Endothelial cell of umbilical vein (primary cell): ENCODE measurements at regions not wholly inside any gene's neighbourhood (a gene's known extent, or its start where the extent isn't known, plus 50 kb on each side); places are given as distances from the start of the nearest gene placed in this dataset.

Source experiments
- BruUV-seq: library from RNA; stranded (reverse); fragments of 400-500 nt; replicated peaks from 2 replicates; lab custom pipeline; 2021; lab: Mats Ljungman, UMichigan
- CTCF ChIA-PET: fragments of 300-600, 350-600 bp; sonication (Branson Sonifier 250); formaldehyde crosslinking; loops from one replicate; lab custom pipeline; 2021; ENCODE audit warnings: antibody characterized with exemption, inconsistent platforms; lab: Charles Lee
- POLR2A ChIA-PET: fragments of 300-600, 350-600 bp; sonication (Branson Sonifier 250); formaldehyde crosslinking; loops from one replicate; lab custom pipeline; 2021; ENCODE audit warnings: antibody characterized with exemption, inconsistent platforms; lab: Charles Lee
- DNase-seq: peaks from one replicate; pipeline ENCODE4 v3.0.0-alpha.2; 2011; ENCODE audit warnings: low read depth, low spot score
- FAIRE-seq: peaks from 2 replicates; lab custom pipeline; 2011; peaks lifted over from hg19 to GRCh38; lab: Jason Lieb, UNC
- H2AFZ ChIP-seq: 2 replicates; pipeline ENCODE4 v1.6.0; 2012; ENCODE audit warnings: low read depth, low read length, control low read depth, inconsistent platforms
- H3K27ac ChIP-seq: 2 replicates; pipeline ENCODE4 v1.5.1; 2011; ENCODE audit warnings: low read depth, mild to moderate bottlenecking, control low read depth, low read length, moderate library complexity; ENCODE audit not compliant: insufficient read depth
- H3K27me3 ChIP-seq, 2 experiments: 2 replicates each; pipeline versions ENCODE4 v1.6.0 to v1.6.1; 2011; ENCODE audit warnings: low read length in 2 of 2, mixed read lengths in 1 of 2; ENCODE audit not compliant: control insufficient read depth in 2 of 2, insufficient read depth in 2 of 2
- H3K36me3 ChIP-seq, 2 experiments: 2 replicates in 1 of 2; 3 replicates in 1 of 2; pipeline ENCODE4 v1.5.1; 2011; ENCODE audit warnings: low read length in 2 of 2, mild to moderate bottlenecking in 1 of 2, moderate library complexity in 1 of 2; ENCODE audit not compliant: control insufficient read depth in 2 of 2, insufficient read depth in 2 of 2; ENCODE audit errors: extremely low read depth in 1 of 2
- H3K4me1 ChIP-seq: 3 replicates; pipeline ENCODE4 v1.5.1; 2011; ENCODE audit warnings: mild to moderate bottlenecking, low read length; ENCODE audit not compliant: control insufficient read depth, insufficient read depth; ENCODE audit errors: extremely low read depth
- H3K4me2 ChIP-seq: 2 replicates; pipeline ENCODE4 v1.6.1; 2011; ENCODE audit warnings: low read length, control low read depth, mixed read lengths; ENCODE audit not compliant: insufficient read depth
- H3K4me3 ChIP-seq, 3 experiments: fragments of 200-600 bp in 1 of 3; sonication (generic), shearing (Covaris generic) in 1 of 3; replicated peaks in 1 of 3; 2 replicates each; pipeline ENCODE4 v1.5.1; 2011 to 2016; ENCODE audit warnings: control low read depth in 3 of 3, low read length in 3 of 3, mild to moderate bottlenecking in 2 of 3, inconsistent platforms in 1 of 3, low read depth in 1 of 3, moderate library complexity in 1 of 3; ENCODE audit not compliant: insufficient read depth in 1 of 3
- H3K79me2 ChIP-seq: 2 replicates; pipeline ENCODE4 v1.6.0; 2012; ENCODE audit warnings: low read length, inconsistent platforms; ENCODE audit not compliant: control insufficient read depth, insufficient read depth
- H3K9ac ChIP-seq: replicated peaks from 2 replicates; pipeline ENCODE3; 2011; ENCODE audit warnings: low read length, control low read depth; ENCODE audit not compliant: insufficient read depth; ENCODE audit errors: extremely low read depth
- H3K9me1 ChIP-seq: replicated peaks from 3 replicates; pipeline ENCODE4 v1.6.0; 2011; ENCODE audit warnings: mild to moderate bottlenecking, low read length; ENCODE audit not compliant: control insufficient read depth, insufficient read depth; ENCODE audit errors: extremely low read depth
- H3K9me3 ChIP-seq: replicated peaks from 2 replicates; pipeline ENCODE4 v1.5.1; 2012; ENCODE audit warnings: low read length, inconsistent platforms; ENCODE audit not compliant: control insufficient read depth, insufficient read depth
- H4K20me1 ChIP-seq: replicated peaks from 2 replicates; pipeline ENCODE3; 2011; ENCODE audit warnings: mild to moderate bottlenecking, low read length; ENCODE audit not compliant: control insufficient read depth, insufficient read depth; ENCODE audit errors: extremely low read depth
- CTCF ChIP-seq, 2 donors: IDR thresholded peaks; 1 replicate in 1 of 2; 2 replicates in 1 of 2; pipeline ENCODE4 v1.5.1; 2011; ENCODE audit warnings: low read length in 2 of 2, mild to moderate bottlenecking in 2 of 2, moderate library complexity in 2 of 2, control low read depth in 1 of 2, inconsistent platforms in 1 of 2, low read depth in 1 of 2; ENCODE audit not compliant: insufficient read depth in 1 of 2; ENCODE audit errors: extremely low read depth in 1 of 2
- EZH2 ChIP-seq: IDR thresholded peaks from 2 replicates; pipeline ENCODE4 v1.6.1; 2012; ENCODE audit warnings: borderline replicate concordance, low read depth, mild to moderate bottlenecking, moderate library complexity, low read length, inconsistent platforms; ENCODE audit not compliant: severe bottlenecking
- FOS ChIP-seq: IDR thresholded peaks from 2 replicates; pipeline ENCODE4 v1.6.1; 2011; ENCODE audit warnings: mild to moderate bottlenecking, low read length, moderate library complexity, borderline replicate concordance; ENCODE audit not compliant: insufficient read depth
- GATA2 ChIP-seq: IDR thresholded peaks from 2 replicates; pipeline ENCODE4 v1.7.0; 2011; ENCODE audit warnings: low read depth, mild to moderate bottlenecking, moderate library complexity, mixed read lengths, low read length; ENCODE audit not compliant: insufficient read length, insufficient read depth
- JUN ChIP-seq: IDR thresholded peaks from 2 replicates; pipeline ENCODE4 v1.6.1; 2011; ENCODE audit warnings: borderline replicate concordance, low read depth; ENCODE audit not compliant: insufficient read length, insufficient read depth
- MYC ChIP-seq: IDR thresholded peaks from one replicate; pipeline ENCODE4 v1.6.1; 2011; ENCODE audit warnings: mild to moderate bottlenecking, low read depth, low read length
- POLR2A ChIP-seq: IDR thresholded peaks from 2 replicates; pipeline ENCODE4 v1.6.1; 2012; ENCODE audit warnings: low read depth, mild to moderate bottlenecking, control low read depth, low read length
- POLR2AphosphoS5 ChIP-seq: IDR thresholded peaks from 2 replicates; pipeline ENCODE4 v1.6.1; 2012; ENCODE audit warnings: low read depth, mild to moderate bottlenecking, control low read depth, low read length, moderate library complexity; ENCODE audit not compliant: insufficient read depth
- dilution Hi-C: fragments of 300-500 bp; cut with MboI; formaldehyde crosslinking; loops from one replicate; pipeline ENCODE4 v1.15.0; 2019; ENCODE audit warnings: low sequenced_read_pairs; ENCODE audit not compliant: extremely low pct_ligation_motif_present
- intact Hi-C: fragments of 100-400 bp; cut with micrococcal nuclease; formaldehyde crosslinking; loops from one replicate; pipeline ENCODE4 v1.10.0; 2022
- TF ChIP-seq, protein P1 (sequence below): IDR thresholded peaks from 2 replicates; pipeline ENCODE4 v1.6.1; 2011; ENCODE audit not compliant: insufficient read depth, insufficient read length

GRCh38 chr5:52466749-52467520 lies 320.8 kb upstream of the ITGA1 start:
- dilution Hi-C loops = no loop called here
- POLR2A ChIA-PET = no interaction called here
- CTCF ChIA-PET = interaction anchor here (1.4 kb wide), 1 partner anchor 18 kb away, joined by 3 read pairs; no protein-coding TSS in a partner anchor
- Histone ChIP-seq H3K4me3 (no peak overlapping the region), H3K36me3 (no peaks in the 10 kb centered on the region), H3K27me3 (no peaks in the 10 kb centered on the region), H4K20me1 (no peaks in the 10 kb centered on the region), H3K27ac (no peak overlapping the region), H3K79me2 (no peaks in the 10 kb centered on the region), H3K4me2 (no peak overlapping the region), H3K4me1 (no peaks in the 10 kb centered on the region), H3K9ac (no peak overlapping the region), H2AFZ (no peak overlapping the region), H3K9me3 (no peaks in the 10 kb centered on the region), H3K9me1 (no peaks in the 10 kb centered on the region)
- DNase-seq (no peak), FAIRE-seq (no peak)
- intact Hi-C loops = no loop called here
- BruUV-seq = no TSS peak
- TF ChIP-seq EZH2 = no peak
- TF ChIP-seq, protein P1, sequence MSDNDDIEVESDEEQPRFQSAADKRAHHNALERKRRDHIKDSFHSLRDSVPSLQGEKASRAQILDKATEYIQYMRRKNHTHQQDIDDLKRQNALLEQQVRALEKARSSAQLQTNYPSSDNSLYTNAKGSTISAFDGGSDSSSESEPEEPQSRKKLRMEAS = no peak
- TF ChIP-seq MYC = no peak
- no peak for TF ChIP-seq FOS
- no peak for TF ChIP-seq CTCF (IDR thresholded peaks at IDR 0.05; ENCODE audit: extremely low read depth in 1 of 2, insufficient read depth in 1 of 2, low read depth in 1 of 2, low read length in 2 of 2)
- TF ChIP-seq POLR2A = no peak
- TF ChIP-seq POLR2AphosphoS5 = no peak
- no peak for TF ChIP-seq GATA2
- TF ChIP-seq JUN = no peak
